Right forelimb (tissue), 1 donor: ENCODE measurements at regions not wholly inside any gene's neighbourhood (a gene's known extent, or its start where the extent isn't known, plus 50 kb on each side); places are given as distances from the start of the nearest gene placed in this dataset.

Experiments used
- DNase-seq: peaks from one replicate; pipeline ENCODE4 v3.0.0-alpha.2; 2018

- no peak for DNase-seq
These were observed 609.2 kb upstream of the NXPH2 start for GRCh38 chr2:139389391-139389790.

GRCh38 chr2:139386401-139386800 is 606.2 kb upstream of the NXPH2 start:
- no peak for DNase-seq

- DNase-seq, result no peak
These were observed 603.3 kb upstream of the NXPH2 start for GRCh38 chr2:139383532-139383931.

GRCh38 chr2:139380051-139380450 is 599.9 kb upstream of the NXPH2 start:
- DNase-seq, result no peak

GRCh38 chr2:139378373-139378772 is 598.2 kb upstream of the NXPH2 start:
- DNase-seq, result no peak

- DNase-seq, result no peak
These were observed 594.2 kb upstream of the NXPH2 start for GRCh38 chr2:139374296-139374850.

- DNase-seq, result no peak
These were observed 589.5 kb upstream of the NXPH2 start for GRCh38 chr2:139369423-139370409.

GRCh38 chr2:139367416-139367815 is 587.2 kb upstream of the NXPH2 start:
- no peak for DNase-seq

- no peak for DNase-seq
These were observed 586.5 kb upstream of the NXPH2 start for GRCh38 chr2:139366681-139367080.

- no peak for DNase-seq
These were observed 585.0 kb upstream of the NXPH2 start for GRCh38 chr2:139365189-139365588.

GRCh38 chr2:139360654-139361053 is 580.5 kb upstream of the NXPH2 start:
- DNase-seq, result no peak

- no peak for DNase-seq
These were observed 579.6 kb upstream of the NXPH2 start for GRCh38 chr2:139359818-139360217.

GRCh38 chr2:139357972-139358371 is 577.8 kb upstream of the NXPH2 start:
- DNase-seq, result no peak

- no peak for DNase-seq
These were observed 574.3 kb upstream of the NXPH2 start for GRCh38 chr2:139354518-139354917.

- DNase-seq, result no peak
These were observed 573.7 kb upstream of the NXPH2 start for GRCh38 chr2:139353874-139354273.

- DNase-seq, result no peak
These were observed 537.1 kb upstream of the NXPH2 start for GRCh38 chr2:139317259-139317658.

GRCh38 chr2:139314059-139314458 is 533.9 kb upstream of the NXPH2 start:
- no peak for DNase-seq

- no peak for DNase-seq
These were observed 516.6 kb upstream of the NXPH2 start for GRCh38 chr2:139296672-139297209.

- DNase-seq, result no peak
These were observed 513.9 kb upstream of the NXPH2 start for GRCh38 chr2:139293992-139294548.

- DNase-seq, result no peak
These were observed 500.9 kb upstream of the NXPH2 start for GRCh38 chr2:139281124-139281523.

GRCh38 chr2:139271879-139272278 is 491.7 kb upstream of the NXPH2 start:
- DNase-seq, result no peak

- DNase-seq, result no peak
These were observed 491.0 kb upstream of the NXPH2 start for GRCh38 chr2:139271149-139271548.

GRCh38 chr2:139260052-139260430 is 479.9 kb upstream of the NXPH2 start:
- DNase-seq, result no peak
